GM19468 (cell line): ENCODE measurements at regions not wholly inside any gene's neighbourhood (a gene's known extent, or its start where the extent isn't known, plus 50 kb on each side); places are given as distances from the start of the nearest gene placed in this dataset.
"Not testable (repeated sequence)": the region's sequence is repeated elsewhere in the genome, so short reads cannot be mapped to it uniquely, and the experiment has no call there.

Experiments
- ATAC-seq: cut with Tn5 transposase; IDR thresholded peaks from one replicate; pipeline ENCODE4 v1.9.1; 2021; ENCODE audit warnings: mild to moderate bottlenecking, moderate library complexity, moderate number of reproducible peaks; ENCODE audit not compliant: unreplicated experiment; ENCODE audit errors: extremely low read depth

GRCh38 chr14:50013934-50014333 is 102.4 kb downstream of the VCPKMT start:
- ATAC-seq = no peak

GRCh38 chr14:50014809-50015430 is 101.5 kb downstream of the VCPKMT start:
- ATAC-seq = no peak

GRCh38 chr14:50015716-50016115 is 100.7 kb downstream of the VCPKMT start:
- no peak for ATAC-seq

GRCh38 chr14:50018201-50018932 is 98.0 kb downstream of the VCPKMT start:
- no peak for ATAC-seq

- no peak for ATAC-seq
Observed at GRCh38 chr14:50018933-50019210, 97.5 kb downstream of the VCPKMT start.

GRCh38 chr14:50020184-50020583 is 96.2 kb downstream of the VCPKMT start:
- ATAC-seq = no peak

GRCh38 chr14:50020799-50021198 is 95.6 kb downstream of the VCPKMT start:
- no peak for ATAC-seq

GRCh38 chr14:50021261-50022031 is 94.9 kb downstream of the VCPKMT start:
- ATAC-seq = no peak

- no peak for ATAC-seq
Observed at GRCh38 chr14:50022661-50023060, 93.7 kb downstream of the VCPKMT start.

- no peak for ATAC-seq
Observed at GRCh38 chr14:50023671-50024490, 92.5 kb downstream of the VCPKMT start.

GRCh38 chr14:50025073-50025472 is 91.3 kb downstream of the VCPKMT start:
- no peak for ATAC-seq

GRCh38 chr14:50025776-50026175 is 90.6 kb downstream of the VCPKMT start:
- no peak for ATAC-seq

GRCh38 chr14:50026396-50026795 is 90.0 kb downstream of the VCPKMT start:
- no peak for ATAC-seq

GRCh38 chr14:50027816-50028215 is 88.6 kb downstream of the VCPKMT start:
- ATAC-seq = no peak

GRCh38 chr14:50028458-50028857 is 87.9 kb downstream of the VCPKMT start:
- ATAC-seq = no peak

- no peak for ATAC-seq
Observed at GRCh38 chr14:50030036-50030435, 86.3 kb downstream of the VCPKMT start.

- not testable (repeated sequence) for ATAC-seq
Observed at GRCh38 chr14:50030911-50031310, 85.5 kb downstream of the VCPKMT start.

GRCh38 chr14:50031602-50032313 is 84.6 kb downstream of the VCPKMT start:
- no peak for ATAC-seq

GRCh38 chr14:50032462-50033167 is 83.8 kb downstream of the VCPKMT start:
- not testable (repeated sequence) for ATAC-seq
